Stimulated activated memory B cell treated with anti-CD40 and anti-IgM and Interleukin-4, amounts not matched to agents 10 μg/mL and 1 μg/mL and 100 μg/mL, for 72 hours (primary cell): ENCODE measurements at regions not wholly inside any gene's neighbourhood (a gene's known extent, or its start where the extent isn't known, plus 50 kb on each side); places are given as distances from the start of the nearest gene placed in this dataset.

Experiments
- ATAC-seq: fragments of 150-1000 bp; cut with Tn5 transposase; 2 replicates; pipeline ENCODE4 v1.10.0; 2021
- H3K27ac Mint-ChIP-seq: one replicate; pipeline ENCODE4 v1.8.0; 2022; ENCODE audit warnings: mild to moderate bottlenecking, mixed read lengths
- H3K27me3 Mint-ChIP-seq: one replicate; pipeline ENCODE4 v1.8.0; 2022; ENCODE audit warnings: mixed read lengths
- H3K36me3 Mint-ChIP-seq: one replicate; pipeline ENCODE4 v1.8.0; 2022; ENCODE audit warnings: mixed read lengths
- H3K4me1 Mint-ChIP-seq: one replicate; pipeline ENCODE4 v1.8.0; 2022; ENCODE audit warnings: mixed read lengths
- H3K4me3 Mint-ChIP-seq: one replicate; pipeline ENCODE4 v1.8.0; 2022; ENCODE audit warnings: mild to moderate bottlenecking, moderate library complexity, mixed read lengths
- H3K9me3 Mint-ChIP-seq: one replicate; pipeline ENCODE4 v1.8.0; 2022; ENCODE audit warnings: mixed read lengths

DNA sequence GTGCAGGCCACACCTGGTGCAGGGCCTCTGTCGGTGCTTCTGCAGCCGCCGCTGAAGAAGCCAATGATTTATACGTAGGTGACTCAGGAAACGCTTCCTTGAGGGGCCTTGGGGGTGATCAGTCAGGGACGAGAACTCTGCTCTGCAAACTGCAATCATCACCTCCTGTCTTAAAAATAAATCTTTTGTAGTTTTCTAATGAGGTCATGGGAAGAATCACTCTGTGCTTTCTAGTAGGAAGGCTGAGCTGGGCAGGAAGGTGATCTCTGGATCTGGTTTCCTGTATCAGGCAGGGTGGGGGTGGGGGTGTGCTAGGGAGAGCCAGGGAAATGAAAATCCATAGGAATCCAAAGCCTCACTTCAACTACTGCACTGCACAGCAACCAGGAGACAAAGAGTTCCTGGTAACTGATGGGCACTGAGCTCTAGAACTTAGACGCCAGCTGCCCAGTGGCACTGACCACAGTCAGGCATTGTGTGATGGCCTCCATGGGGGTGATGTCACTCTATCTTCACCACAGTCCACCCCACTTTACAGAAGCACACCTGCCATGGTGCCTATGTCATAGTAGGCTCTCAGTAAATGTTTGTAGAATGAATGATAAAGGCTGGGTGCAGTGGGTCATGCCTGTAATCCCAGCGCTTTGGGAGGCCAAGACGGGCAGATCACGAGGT, 292.4 kb upstream of the PWP1 start:
- Mint-ChIP-seq H3K27ac (no peak overlapping the region), H3K27me3 (peaks cover 15% of the 10 kb centered on the region), H3K36me3 (no peaks in the 10 kb centered on the region), H3K4me1 (peaks cover 6% of the 10 kb centered on the region), H3K9me3 (peaks cover 7% of the 10 kb centered on the region), H3K4me3 (no peak overlapping the region)
- no peak for ATAC-seq

DNA sequence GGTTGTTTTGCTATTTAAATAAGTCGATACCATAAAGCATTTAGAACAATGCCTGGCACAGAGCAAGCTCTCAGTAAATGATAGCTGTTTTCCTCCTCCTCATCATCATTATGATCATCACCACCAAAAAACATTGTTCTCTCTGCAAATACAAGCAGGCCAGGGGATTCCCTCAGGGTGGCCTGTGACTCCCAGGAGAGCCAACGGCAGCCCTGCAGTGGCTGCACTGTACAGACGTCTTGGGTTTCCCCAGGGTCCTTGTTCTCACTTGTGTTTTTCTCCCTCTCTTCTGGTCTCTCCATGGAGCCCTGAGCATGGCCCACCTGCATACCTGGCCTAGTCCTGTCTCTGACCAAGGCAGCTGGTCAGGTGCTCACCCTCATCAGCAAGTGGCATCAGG, 290.9 kb upstream of the PWP1 start:
- Mint-ChIP-seq H3K4me1 (peaks cover 6% of the 10 kb centered on the region), H3K4me3 (no peak overlapping the region), H3K27me3 (peaks cover 8% of the 10 kb centered on the region), H3K9me3 (peaks cover 4% of the 10 kb centered on the region), H3K27ac (peak overlapping the region; percentile 33), H3K36me3 (no peaks in the 10 kb centered on the region)
- ATAC-seq = peak; percentile 45

DNA sequence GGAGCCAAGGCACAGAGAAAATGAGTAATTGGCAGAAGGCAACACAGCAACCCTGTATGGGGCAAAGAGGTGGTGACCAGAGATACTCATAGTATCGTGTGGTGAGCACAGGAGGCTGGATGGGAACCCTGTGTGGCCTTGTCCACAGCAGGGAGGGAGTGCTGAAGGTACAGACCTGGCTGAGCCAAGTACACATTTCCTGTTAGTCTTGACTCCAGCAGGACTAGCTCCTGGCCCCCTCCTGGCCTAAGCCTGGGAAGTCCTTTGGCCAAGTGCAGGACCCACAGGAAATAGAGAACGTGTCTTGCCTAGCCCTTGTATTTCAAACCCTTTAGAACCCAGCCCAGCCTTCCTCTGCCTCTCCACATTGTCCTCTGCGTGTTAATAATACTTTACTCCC, 289.8 kb upstream of the PWP1 start:
- Mint-ChIP-seq H3K27me3 (peaks cover 8% of the 10 kb centered on the region), H3K36me3 (no peaks in the 10 kb centered on the region), H3K4me3 (no peak overlapping the region), H3K9me3 (no peaks in the 10 kb centered on the region), H3K27ac (no peak overlapping the region), H3K4me1 (peaks cover 6% of the 10 kb centered on the region)
- ATAC-seq = no peak

DNA sequence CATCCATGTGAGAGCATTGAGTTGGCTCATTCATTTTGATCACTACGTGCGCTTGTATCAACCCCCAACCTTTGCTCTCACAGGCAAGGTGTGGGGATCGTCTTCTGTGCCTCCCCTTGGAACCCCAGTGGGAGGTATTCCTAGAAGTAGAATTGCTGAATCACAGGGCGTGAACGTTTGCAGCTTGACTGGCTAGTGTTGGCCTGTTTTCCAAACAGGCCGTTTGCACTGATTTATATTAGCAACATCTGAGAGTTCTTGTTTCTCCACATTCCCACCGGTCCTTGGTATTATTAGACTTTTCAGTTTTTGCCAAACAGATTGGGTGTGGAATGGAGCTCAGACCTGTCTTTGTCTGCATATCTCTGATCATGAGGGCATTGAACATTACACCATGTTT, 288.6 kb upstream of the PWP1 start:
- no peak for ATAC-seq
- no peaks in the 10 kb centered on the region for H3K36me3 Mint-ChIP-seq

DNA sequence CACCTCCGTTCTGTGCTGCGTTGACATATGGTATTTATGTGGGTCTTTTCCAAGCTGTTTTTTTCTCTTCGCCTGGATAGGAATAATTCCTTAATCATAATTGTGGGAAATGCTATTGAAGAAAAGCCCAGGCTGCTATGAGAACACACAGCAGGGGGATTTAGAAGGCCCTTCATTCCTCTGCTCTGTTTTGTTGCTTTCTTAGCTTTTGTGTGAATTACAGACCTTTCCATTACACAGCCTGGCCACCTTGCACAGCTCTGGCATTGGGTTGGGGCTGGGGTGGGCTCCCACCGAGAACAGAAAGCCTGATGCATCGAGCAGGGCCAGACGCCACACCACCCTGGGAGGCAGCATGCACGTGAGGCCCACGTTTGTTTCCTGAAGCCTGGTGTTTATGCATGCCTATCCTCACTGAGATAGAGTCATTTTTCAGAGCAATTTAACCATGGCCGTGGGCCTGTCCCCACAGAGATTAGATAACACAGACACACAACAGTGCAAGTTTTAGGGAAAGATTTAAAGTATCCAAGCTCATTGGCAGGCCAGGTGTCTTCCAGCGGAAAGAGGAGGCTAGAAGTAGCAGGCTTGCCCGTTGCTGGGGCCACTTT, 287.6 kb upstream of the PWP1 start:
- ATAC-seq = no peak
- Mint-ChIP-seq H3K27ac (no peak overlapping the region), H3K4me3 (no peak overlapping the region), H3K27me3 (no peaks in the 10 kb centered on the region), H3K9me3 (no peaks in the 10 kb centered on the region), H3K36me3 (no peaks in the 10 kb centered on the region), H3K4me1 (peaks cover 6% of the 10 kb centered on the region)

More for the DNA sequence above, 288.6 kb upstream of the PWP1 start:
- H3K9me3 Mint-ChIP-seq = no peaks in the 10 kb centered on the region
- H3K4me1 Mint-ChIP-seq = peaks cover 6% of the 10 kb centered on the region
- no peak overlapping the region for H3K4me3 Mint-ChIP-seq
- H3K27ac Mint-ChIP-seq = no peak overlapping the region
- H3K27me3 Mint-ChIP-seq = no peaks in the 10 kb centered on the region

DNA sequence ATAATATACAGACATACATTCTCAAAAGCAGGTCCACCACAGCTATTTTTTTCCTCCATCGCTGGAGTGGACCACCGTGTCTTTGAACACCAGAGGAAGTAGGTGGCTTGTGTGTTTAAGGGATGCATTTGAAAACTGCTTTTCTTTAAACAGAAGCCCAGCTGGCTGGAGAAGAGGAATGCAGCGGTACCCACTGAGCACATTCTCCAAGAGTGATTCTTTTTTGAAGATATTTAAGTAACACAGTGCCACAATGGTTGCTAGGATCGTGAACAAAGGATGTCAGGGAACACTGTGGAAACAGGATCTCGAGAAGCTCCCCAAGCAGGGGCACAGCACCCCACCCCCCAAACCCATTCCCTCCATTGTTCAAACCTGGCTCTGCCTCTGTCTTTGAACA, 286.6 kb upstream of the PWP1 start:
- ATAC-seq = no peak
- H3K4me3 Mint-ChIP-seq = no peak overlapping the region
- no peak overlapping the region for H3K27ac Mint-ChIP-seq
- no peaks in the 10 kb centered on the region for H3K36me3 Mint-ChIP-seq
- no peaks in the 10 kb centered on the region for H3K9me3 Mint-ChIP-seq
- H3K4me1 Mint-ChIP-seq = peaks cover 6% of the 10 kb centered on the region
- H3K27me3 Mint-ChIP-seq = no peaks in the 10 kb centered on the region

DNA sequence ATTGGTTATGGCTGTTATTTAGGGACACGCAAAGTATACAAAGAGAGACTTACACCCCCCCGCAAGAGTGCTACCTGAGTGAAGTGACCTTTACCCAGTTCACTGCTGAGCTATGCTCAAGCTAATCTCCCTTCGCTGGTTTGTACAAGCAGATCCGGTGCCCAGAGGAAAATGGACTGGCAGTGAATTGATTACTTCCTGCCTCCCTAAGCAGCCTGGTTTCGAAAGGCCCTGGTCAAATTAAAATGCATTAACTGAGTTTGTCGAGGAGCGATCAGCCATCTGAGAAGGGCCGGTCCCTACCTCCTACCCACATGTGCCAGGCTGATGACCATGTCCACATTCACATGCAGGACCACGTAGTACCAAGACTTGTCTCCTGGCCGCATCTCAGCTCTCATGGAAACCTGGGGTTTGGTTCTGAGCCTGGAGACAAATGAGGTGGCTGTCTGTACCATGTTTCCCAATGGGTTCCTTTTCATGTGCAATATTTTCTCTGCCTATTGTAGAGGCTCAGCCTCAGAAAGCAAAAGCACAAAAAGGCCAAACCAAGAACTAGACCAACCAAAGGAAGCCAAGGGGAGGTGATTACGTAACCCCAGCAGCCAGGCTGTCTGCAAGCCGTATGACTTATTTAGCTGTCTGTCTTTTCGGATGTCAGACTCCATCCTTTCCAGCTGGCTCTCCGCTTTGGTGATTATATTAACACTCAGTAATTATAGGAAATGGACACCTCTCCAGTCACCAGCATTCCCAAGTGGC, 284.7 kb upstream of the PWP1 start:
- ATAC-seq = no peak
- Mint-ChIP-seq H3K9me3 (no peaks in the 10 kb centered on the region), H3K4me1 (no peaks in the 10 kb centered on the region), H3K36me3 (no peaks in the 10 kb centered on the region), H3K27me3 (no peaks in the 10 kb centered on the region), H3K27ac (no peak overlapping the region), H3K4me3 (no peak overlapping the region)

DNA sequence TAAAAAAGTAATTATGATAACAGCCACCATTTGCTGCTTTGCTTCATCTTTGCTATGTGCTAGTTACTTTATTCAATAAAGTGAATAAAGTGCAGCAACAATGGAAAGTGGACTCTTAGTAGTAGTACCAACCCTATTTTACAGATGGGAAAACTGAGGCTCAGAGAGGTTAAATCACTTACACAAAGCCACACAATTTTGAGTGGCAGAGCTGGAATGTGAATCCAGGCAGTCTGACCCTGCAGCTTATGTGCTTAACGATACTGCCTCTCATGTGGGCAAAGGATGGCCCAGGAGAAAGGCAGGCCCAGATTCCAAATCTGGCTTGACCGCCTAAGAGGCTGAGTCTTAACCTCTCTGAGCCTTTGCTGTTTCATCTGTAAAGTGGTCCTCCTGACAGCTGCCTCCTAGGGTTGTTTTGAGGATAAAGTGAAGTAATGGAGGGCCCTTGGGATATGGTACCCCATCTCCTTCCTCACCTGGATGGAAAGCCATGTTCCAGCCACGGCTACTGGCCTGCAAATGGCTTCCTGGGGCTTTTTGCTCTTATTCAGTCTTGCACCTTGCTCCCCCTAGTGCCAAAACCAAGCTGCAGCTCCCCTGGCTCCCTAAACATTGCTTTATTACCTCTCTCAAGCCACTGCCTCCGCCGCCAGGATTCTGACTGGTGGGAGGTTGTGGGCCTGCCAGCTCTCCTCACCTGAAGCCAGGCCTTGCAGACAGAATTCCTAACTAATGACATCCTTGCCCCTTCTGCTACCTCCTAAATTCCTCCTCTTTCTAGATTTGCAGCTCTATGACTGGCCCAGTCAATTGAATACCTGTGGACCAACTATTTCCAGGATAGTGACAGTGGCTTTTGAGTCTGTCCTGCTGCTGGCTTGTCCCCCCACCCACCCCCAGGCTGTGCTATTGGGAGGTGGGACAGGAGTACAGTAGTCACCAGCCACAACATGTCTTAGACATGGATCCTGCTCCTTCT, 283.3 kb upstream of the PWP1 start:
- no peaks in the 10 kb centered on the region for H3K36me3 Mint-ChIP-seq

DNA sequence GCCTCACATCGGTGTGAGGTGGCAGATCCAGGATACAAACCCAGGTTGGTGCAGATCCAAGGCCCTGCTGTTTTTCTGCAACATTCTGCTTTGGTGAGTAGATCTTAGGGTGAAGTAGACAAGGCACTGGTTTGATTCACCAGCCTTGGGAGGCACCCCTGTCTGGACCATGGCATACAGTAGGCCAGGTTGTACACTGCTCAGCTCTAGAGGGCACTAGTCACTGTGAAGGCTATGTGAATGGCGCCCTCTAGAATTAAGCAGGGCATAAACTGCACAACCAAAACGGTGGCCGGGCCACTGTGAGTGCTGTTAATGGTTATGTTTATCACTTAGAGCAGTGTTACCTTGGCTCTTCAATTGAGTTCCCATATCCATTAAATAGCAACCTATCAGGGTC, 280.6 kb upstream of the PWP1 start:
- Mint-ChIP-seq H3K9me3 (no peaks in the 10 kb centered on the region), H3K27me3 (peaks cover 14% of the 10 kb centered on the region), H3K4me1 (no peaks in the 10 kb centered on the region), H3K4me3 (no peak overlapping the region), H3K27ac (no peak overlapping the region), H3K36me3 (no peaks in the 10 kb centered on the region)
- peak; percentile 39 for ATAC-seq

More for the DNA sequence above, 283.3 kb upstream of the PWP1 start:
- H3K9me3 Mint-ChIP-seq = no peaks in the 10 kb centered on the region
- no peak overlapping the region for H3K4me3 Mint-ChIP-seq
- no peaks in the 10 kb centered on the region for H3K27me3 Mint-ChIP-seq
- peak; percentile 40 for ATAC-seq
- H3K4me1 Mint-ChIP-seq = no peaks in the 10 kb centered on the region
- H3K27ac Mint-ChIP-seq = no peak overlapping the region

DNA sequence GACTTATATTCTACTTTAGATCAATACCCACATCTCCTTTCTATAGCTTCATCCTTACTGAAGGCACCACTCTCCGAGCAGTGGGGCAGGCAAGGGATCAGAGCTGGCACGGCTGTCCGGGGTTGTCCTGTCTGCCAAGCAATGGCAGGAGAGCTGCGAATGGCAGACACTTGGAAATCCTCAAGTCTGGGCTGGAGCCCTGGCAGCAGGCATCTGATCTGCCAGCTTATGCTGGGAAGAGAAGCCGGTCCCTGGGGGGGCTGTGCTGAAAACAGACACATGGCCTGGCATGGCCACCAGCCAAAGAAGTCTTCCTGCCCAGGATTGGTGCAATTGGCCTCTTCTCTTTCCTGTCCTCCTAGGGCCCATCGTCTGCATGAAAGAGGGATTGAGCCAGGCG, 280.2 kb upstream of the PWP1 start:
- no peaks in the 10 kb centered on the region for H3K4me1 Mint-ChIP-seq
- H3K27ac Mint-ChIP-seq = no peak overlapping the region
- no peaks in the 10 kb centered on the region for H3K9me3 Mint-ChIP-seq
- H3K4me3 Mint-ChIP-seq = no peak overlapping the region
- H3K36me3 Mint-ChIP-seq = no peaks in the 10 kb centered on the region
- H3K27me3 Mint-ChIP-seq = peaks cover 14% of the 10 kb centered on the region
- ATAC-seq = no peak

DNA sequence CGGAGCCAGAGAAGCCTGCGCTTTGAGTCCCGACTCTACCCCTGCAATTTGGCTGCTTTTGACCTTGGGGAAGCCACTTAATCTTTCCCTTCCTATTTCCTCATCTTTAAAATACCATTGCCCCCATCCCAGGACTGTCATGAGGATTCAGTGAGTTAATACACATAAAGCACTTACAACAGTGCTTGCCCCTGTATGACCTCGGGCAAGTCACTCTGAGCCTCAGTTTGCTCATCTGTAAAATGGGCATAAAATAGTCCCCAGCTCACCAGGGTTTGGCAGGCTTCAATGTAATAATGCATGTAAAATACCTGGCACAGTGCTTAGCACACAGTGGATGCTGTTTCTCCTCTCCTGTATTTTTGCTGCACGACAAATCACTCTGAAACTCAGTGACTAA, 278.7 kb upstream of the PWP1 start:
- no peaks in the 10 kb centered on the region for H3K9me3 Mint-ChIP-seq
- H3K36me3 Mint-ChIP-seq = no peaks in the 10 kb centered on the region
- H3K27ac Mint-ChIP-seq = no peak overlapping the region
- no peak overlapping the region for H3K4me3 Mint-ChIP-seq
- peaks cover 14% of the 10 kb centered on the region for H3K27me3 Mint-ChIP-seq
- H3K4me1 Mint-ChIP-seq = no peaks in the 10 kb centered on the region
- ATAC-seq = no peak

DNA sequence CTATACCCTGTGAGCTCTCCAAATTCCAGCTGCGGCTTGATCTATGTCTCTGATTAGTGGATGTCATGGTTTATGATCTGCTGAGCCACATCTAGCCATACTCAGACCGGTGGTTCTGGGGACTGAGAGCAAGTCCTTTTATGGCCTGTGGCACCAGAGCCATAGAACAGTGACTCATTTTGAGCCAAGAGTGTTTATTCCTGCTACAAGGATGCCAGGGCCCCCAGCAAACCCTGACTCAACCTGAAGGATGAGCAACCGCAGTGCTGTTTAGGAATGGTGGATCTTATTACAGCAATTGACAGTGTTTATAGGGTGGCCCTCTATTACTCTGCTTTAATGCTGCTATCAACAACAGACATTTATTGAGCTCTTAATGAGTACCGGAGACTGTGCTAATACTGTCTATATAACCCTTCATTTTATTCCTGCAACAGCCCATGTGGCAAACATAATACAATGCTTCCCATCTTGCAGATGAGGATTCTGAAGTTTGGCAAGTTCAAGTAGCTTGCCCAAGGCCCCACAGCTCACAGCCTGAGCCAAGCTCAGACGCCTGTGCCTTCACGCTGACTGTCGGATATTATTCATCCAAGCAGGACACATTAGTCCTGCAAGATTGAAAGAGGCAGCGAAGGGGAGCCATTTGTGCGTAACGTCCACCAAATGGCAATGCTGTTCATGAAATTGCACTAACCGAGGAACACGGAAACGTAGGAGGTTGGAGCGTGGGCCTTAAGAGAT, 273.6 kb upstream of the PWP1 start:
- Mint-ChIP-seq H3K27me3 (peaks cover 14% of the 10 kb centered on the region), H3K4me1 (no peaks in the 10 kb centered on the region), H3K27ac (no peak overlapping the region), H3K4me3 (no peak overlapping the region), H3K36me3 (no peaks in the 10 kb centered on the region), H3K9me3 (no peaks in the 10 kb centered on the region)
- ATAC-seq = no peak

DNA sequence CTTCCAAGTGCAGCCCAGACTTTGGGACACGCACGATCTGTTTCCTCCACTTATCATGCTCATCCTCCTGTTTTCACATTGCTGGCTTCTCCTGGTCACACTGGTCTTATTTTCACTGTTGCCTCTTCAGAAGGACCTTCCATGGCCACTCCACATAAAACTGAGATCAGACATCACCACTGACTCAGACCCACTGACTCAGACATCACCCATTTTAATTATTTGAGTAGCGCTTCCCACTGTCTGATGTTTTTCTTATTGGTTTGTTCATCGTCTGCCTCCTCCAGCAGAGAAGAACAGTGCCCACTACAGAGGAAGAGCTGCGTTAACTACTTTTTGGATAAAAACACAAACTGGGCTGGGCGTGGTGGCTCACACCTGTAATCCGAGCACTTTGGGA, 270.5 kb upstream of the PWP1 start:
- Mint-ChIP-seq H3K27me3 (no peaks in the 10 kb centered on the region), H3K4me1 (no peaks in the 10 kb centered on the region), H3K9me3 (peaks cover 3% of the 10 kb centered on the region), H3K4me3 (no peak overlapping the region), H3K27ac (no peak overlapping the region), H3K36me3 (no peaks in the 10 kb centered on the region)
- ATAC-seq = no peak

DNA sequence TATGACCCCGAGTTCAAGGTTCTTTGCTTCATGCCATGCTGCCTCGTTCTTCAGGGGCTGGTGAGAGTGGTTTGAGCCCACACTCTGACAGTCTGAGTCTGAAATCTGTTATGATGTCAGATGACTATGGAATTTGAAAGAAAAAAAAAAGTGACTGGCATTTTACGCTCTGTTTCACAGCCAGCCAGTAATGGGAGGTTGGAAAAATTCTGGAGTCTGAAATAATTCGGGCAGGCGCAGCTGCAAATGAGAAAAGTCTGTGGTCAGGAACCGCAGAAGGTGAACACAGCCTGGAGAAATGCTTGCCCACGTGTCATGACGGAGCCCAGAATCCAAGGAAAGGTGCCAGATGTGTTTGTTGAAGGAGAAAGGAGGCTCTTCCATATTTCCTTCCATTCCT, 269.8 kb upstream of the PWP1 start:
- no peak overlapping the region for H3K27ac Mint-ChIP-seq
- peaks cover 3% of the 10 kb centered on the region for H3K9me3 Mint-ChIP-seq
- H3K4me3 Mint-ChIP-seq = no peak overlapping the region
- H3K36me3 Mint-ChIP-seq = no peaks in the 10 kb centered on the region
- no peaks in the 10 kb centered on the region for H3K4me1 Mint-ChIP-seq
- no peaks in the 10 kb centered on the region for H3K27me3 Mint-ChIP-seq
- ATAC-seq = no peak
